Spleen (tissue), 3 donors: ENCODE measurements at regions not wholly inside any gene's neighbourhood (a gene's known extent, or its start where the extent isn't known, plus 50 kb on each side); places are given as distances from the start of the nearest gene placed in this dataset.

Experiments
- POLR2A ChIP-seq, 3 donors: fragments of 450-650 bp; IDR thresholded peaks; one replicate each; pipeline ENCODE4 v1.5.1; 2017; ENCODE audit warnings: antibody characterized with exemption in 3 of 3, mild to moderate bottlenecking in 1 of 3
- POLR2AphosphoS5 ChIP-seq, 3 donors: sonication (generic); formaldehyde crosslinking; IDR thresholded peaks; one replicate each; pipeline ENCODE4 v1.5.1; 2017; ENCODE audit warnings: antibody characterized with exemption in 3 of 3

DNA sequence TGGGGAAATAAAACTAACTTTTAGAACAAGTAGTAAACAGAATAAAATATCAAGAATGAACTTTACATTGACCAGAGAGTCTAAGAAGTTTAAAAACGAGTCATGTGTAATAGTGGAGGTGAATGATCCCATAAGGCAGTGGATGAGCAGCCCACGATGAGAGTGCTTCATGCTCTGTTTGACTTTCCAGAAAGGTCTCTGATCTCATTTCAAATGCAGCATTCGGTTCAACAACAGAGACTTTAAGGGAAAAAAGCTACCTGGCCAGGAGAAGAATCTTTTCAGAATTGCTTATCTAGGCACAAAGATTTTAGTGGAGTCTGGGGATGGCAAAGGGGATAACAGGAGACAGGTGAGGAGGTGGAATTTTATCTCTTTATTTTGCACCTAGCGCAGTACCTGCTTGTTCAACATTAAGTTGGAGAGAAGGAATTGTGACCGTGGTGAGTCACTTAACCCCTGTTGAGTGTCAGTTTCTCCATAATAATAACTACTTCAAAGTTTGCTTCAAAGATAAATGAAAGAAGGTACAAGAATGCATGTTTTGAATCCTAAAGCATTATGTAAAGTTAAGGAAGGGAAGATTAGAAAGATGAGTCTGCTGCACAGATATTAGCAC lies 94.9 kb upstream of the KIF26B start:
- TF ChIP-seq POLR2AphosphoS5 (IDR thresholded peaks at IDR 0.05) (no peak), POLR2A (IDR thresholded peaks at IDR 0.05) (no peak)
